MG63 (cell line): ENCODE measurements at regions not wholly inside any gene's neighbourhood (a gene's known extent, or its start where the extent isn't known, plus 50 kb on each side); places are given as distances from the start of the nearest gene placed in this dataset.
"Not testable (repeated sequence)": the region's sequence is repeated elsewhere in the genome, so short reads cannot be mapped to it uniquely, and the experiment has no call there.

Source experiments
- DNase-seq: peaks from one replicate; pipeline ENCODE4 v3.0.0-alpha.2; 2020
- H3K27me3 ChIP-seq: fragments of 250-450 bp; sonication (Bioruptor Pico); 2 replicates; pipeline ENCODE4 v1.5.1; 2020; ENCODE audit warnings: mild to moderate bottlenecking, moderate library complexity
- H3K36me3 ChIP-seq: fragments of 250-450 bp; sonication (Bioruptor Pico); 2 replicates; pipeline ENCODE4 v1.5.1; 2020; ENCODE audit warnings: mild to moderate bottlenecking, moderate library complexity
- H3K4me3 ChIP-seq: fragments of 250-450 bp; sonication (Bioruptor Pico); 2 replicates; pipeline ENCODE4 v1.5.1; 2020; ENCODE audit warnings: mild to moderate bottlenecking, moderate library complexity
- H3K9me3 ChIP-seq: fragments of 250-450 bp; sonication (Bioruptor Pico); 2 replicates; pipeline ENCODE4 v1.5.1; 2020; ENCODE audit warnings: mild to moderate bottlenecking, moderate library complexity

GRCh38 chr3:3902161-3902560, 102.9 kb downstream of the LRRN1 start:
- DNase-seq: no peak
- no peaks in the 10 kb centered on the region for H3K27me3 ChIP-seq
- no peak overlapping the region for H3K4me3 ChIP-seq
- H3K9me3 ChIP-seq: no peaks in the 10 kb centered on the region
- H3K36me3 ChIP-seq: no peaks in the 10 kb centered on the region

GRCh38 chr3:3906171-3906570, 106.9 kb downstream of the LRRN1 start:
- H3K4me3 ChIP-seq: no peak overlapping the region
- DNase-seq: no peak
- no peaks in the 10 kb centered on the region for H3K36me3 ChIP-seq
- H3K9me3 ChIP-seq: no peaks in the 10 kb centered on the region
- H3K27me3 ChIP-seq: no peaks in the 10 kb centered on the region

- no peaks in the 10 kb centered on the region for H3K27me3 ChIP-seq
- no peaks in the 10 kb centered on the region for H3K36me3 ChIP-seq
- H3K9me3 ChIP-seq: no peaks in the 10 kb centered on the region
- H3K4me3 ChIP-seq: no peak overlapping the region
- no peak for DNase-seq
Observed at GRCh38 chr3:3907023-3907422, 107.8 kb downstream of the LRRN1 start.

DNA sequence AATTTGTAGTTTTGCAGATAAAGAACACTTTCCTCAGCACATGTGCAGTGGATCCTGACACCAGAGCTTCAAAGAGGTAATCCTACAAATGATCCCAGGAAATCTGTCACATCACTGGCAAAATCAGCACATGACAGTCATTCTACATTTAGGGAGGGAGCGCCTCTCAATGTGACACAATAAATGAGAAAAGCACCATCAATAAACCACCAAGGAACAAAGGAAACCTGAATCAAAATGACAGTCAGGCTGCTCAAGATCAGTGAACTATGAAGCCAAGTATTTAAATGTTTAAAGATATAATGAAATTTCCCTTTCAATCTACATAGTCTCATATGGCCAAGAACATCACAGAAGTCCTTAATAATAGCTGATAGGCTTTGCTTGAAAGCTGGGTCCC, 119.5 kb downstream of the LRRN1 start:
- no peak for DNase-seq
- H3K36me3 ChIP-seq: no peaks in the 10 kb centered on the region
- H3K9me3 ChIP-seq: no peaks in the 10 kb centered on the region
- no peak overlapping the region for H3K4me3 ChIP-seq
- no peaks in the 10 kb centered on the region for H3K27me3 ChIP-seq

DNA sequence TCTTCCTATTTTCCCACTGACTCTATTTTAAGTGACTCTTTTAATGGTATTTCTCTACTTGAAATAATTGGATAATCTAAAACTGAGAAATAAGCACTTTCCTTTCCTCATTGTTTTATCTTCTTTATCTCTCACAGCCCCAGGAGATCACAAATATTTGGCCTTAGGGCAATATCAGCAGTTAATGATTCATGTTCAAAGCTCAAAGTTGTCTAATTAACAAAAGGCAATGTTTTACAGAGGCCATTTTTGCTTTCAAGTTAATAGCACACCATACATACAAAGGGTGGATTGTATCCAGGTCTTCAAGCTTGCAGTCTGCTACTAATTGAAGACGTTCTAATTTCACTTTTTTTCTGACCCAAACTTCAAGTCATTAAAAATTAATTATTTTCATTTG, 120.1 kb downstream of the LRRN1 start:
- H3K27me3 ChIP-seq: no peaks in the 10 kb centered on the region
- no peak for DNase-seq
- H3K4me3 ChIP-seq: no peak overlapping the region
- no peaks in the 10 kb centered on the region for H3K36me3 ChIP-seq
- H3K9me3 ChIP-seq: no peaks in the 10 kb centered on the region

GRCh38 chr3:3923619-3924018, 124.4 kb downstream of the LRRN1 start:
- H3K4me3 ChIP-seq: no peak overlapping the region
- no peak for DNase-seq
- H3K9me3 ChIP-seq: no peaks in the 10 kb centered on the region
- H3K27me3 ChIP-seq: no peaks in the 10 kb centered on the region
- H3K36me3 ChIP-seq: no peaks in the 10 kb centered on the region

DNA sequence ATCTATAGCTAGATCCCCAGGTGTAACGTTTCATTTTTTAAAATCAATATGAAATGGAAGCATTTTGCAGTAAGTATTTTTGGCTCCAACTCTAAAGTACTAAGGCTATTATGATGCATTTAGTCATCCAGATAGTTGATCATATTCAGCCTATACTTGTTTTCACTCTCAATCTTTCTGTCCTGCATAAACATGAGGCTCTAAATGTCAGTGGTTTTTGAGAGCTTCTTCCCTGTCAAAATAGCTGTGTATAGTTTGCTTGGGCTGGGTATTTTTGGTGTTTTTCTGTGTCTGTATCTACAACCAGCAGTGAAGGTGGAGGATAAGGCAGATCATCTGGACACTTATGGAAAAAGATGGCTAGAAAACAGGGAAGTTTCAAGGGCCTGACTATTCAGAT, 128.0 kb downstream of the LRRN1 start:
- no peaks in the 10 kb centered on the region for H3K27me3 ChIP-seq
- no peak overlapping the region for H3K4me3 ChIP-seq
- no peaks in the 10 kb centered on the region for H3K9me3 ChIP-seq
- no peaks in the 10 kb centered on the region for H3K36me3 ChIP-seq
- DNase-seq: no peak

- Histone ChIP-seq H3K27me3 (no peaks in the 10 kb centered on the region), H3K36me3 (no peaks in the 10 kb centered on the region), H3K9me3 (no peaks in the 10 kb centered on the region), H3K4me3 (no peak overlapping the region)
- DNase-seq: no peak
Observed at GRCh38 chr3:3927965-3928364, 128.7 kb downstream of the LRRN1 start.

GRCh38 chr3:3941380-3941779, 142.1 kb downstream of the LRRN1 start:
- not testable (repeated sequence) for H3K9me3 ChIP-seq, H3K36me3 ChIP-seq, H3K4me3 ChIP-seq, H3K27me3 ChIP-seq, DNase-seq

GRCh38 chr3:3951071-3951470, 151.8 kb downstream of the LRRN1 start:
- H3K27me3 ChIP-seq: no peaks in the 10 kb centered on the region
- DNase-seq: no peak
- H3K36me3 ChIP-seq: no peaks in the 10 kb centered on the region
- no peak overlapping the region for H3K4me3 ChIP-seq
- no peaks in the 10 kb centered on the region for H3K9me3 ChIP-seq

DNA sequence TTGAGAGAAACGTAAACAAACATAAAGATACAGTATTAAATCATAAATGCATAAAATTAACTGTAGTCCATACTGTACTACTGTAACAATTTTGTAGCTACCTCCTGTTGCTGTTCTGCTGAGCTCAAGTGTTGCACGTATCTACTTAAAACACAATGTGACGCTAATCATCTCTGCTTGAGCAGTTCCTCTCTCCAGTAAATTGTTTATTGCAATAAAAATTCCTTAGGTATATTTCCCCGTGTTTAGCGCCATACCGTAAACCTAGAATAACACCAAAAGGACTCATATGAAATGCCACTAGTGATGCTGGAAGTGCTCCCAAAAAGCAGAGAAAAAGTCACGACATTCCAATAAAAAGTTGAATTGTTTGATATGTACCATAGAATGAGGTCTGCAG, 152.3 kb downstream of the LRRN1 start:
- no peak for DNase-seq
- Histone ChIP-seq H3K27me3 (no peaks in the 10 kb centered on the region), H3K36me3 (no peaks in the 10 kb centered on the region), H3K9me3 (no peaks in the 10 kb centered on the region), H3K4me3 (no peak overlapping the region)

GRCh38 chr3:3962867-3963266, 163.6 kb downstream of the LRRN1 start:
- not testable (repeated sequence) for H3K27me3 ChIP-seq, DNase-seq, H3K4me3 ChIP-seq, H3K9me3 ChIP-seq, H3K36me3 ChIP-seq

GRCh38 chr3:3984053-3984452, 184.8 kb downstream of the LRRN1 start:
- no peak overlapping the region for H3K4me3 ChIP-seq
- H3K9me3 ChIP-seq: no peaks in the 10 kb centered on the region
- no peaks in the 10 kb centered on the region for H3K27me3 ChIP-seq
- no peak for DNase-seq
- no peaks in the 10 kb centered on the region for H3K36me3 ChIP-seq

DNA sequence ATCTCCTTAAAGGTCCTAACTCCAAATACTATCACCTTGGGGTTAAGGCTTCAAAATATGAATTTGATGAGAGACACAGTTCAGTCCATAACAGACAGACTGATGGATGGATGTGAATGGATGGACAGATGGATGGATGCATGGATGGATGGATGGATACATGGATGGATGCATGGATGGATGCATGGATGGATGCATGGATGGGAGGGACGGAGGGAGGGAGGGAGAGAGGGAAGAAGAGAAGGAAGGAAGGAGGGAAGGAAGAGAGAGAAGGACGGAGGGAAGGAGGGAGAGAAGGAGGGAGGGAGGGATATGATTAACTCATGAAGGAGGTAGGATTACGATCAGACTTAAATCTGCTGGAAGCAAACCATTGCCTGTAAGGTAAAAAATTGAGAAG, 192.4 kb downstream of the LRRN1 start:
- Histone ChIP-seq H3K4me3 (no peak overlapping the region), H3K9me3 (no peaks in the 10 kb centered on the region), H3K36me3 (no peaks in the 10 kb centered on the region), H3K27me3 (no peaks in the 10 kb centered on the region)
- DNase-seq: no peak

DNA sequence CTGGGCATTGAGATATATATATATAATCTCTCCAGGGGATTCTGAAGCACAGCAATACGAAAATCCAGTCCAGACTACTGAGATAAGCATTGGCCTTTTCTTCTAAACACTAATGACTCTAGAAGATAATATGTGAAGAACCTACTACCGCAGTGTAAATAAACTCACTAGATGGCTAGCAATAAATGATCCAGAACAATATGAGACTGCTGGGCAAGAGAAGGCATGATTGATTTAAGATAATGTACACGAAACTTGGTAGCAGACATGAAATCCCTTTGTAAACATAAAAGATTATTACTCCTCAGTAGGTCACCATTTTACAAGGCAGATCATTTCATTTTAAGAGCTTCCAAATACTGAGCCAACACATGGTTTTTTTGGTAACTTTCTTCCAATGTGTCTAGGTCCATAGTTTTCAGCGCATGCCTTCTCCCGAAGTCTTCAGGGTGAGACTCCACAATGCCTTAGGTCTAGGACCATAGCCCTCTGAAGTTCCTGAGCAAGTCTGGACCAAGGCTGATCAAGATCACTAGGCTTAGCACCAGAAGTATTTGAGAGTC, 193.2 kb downstream of the LRRN1 start:
- Histone ChIP-seq H3K9me3 (no peaks in the 10 kb centered on the region), H3K4me3 (no peak overlapping the region), H3K36me3 (no peaks in the 10 kb centered on the region), H3K27me3 (no peaks in the 10 kb centered on the region)
- no peak for DNase-seq

- Histone ChIP-seq H3K4me3 (no peak overlapping the region), H3K36me3 (no peaks in the 10 kb centered on the region), H3K9me3 (no peaks in the 10 kb centered on the region), H3K27me3 (no peaks in the 10 kb centered on the region)
- peak; percentile 1 for DNase-seq
Observed at GRCh38 chr3:3998140-3998922, 199.1 kb downstream of the LRRN1 start.

- not testable (repeated sequence) for H3K4me3 ChIP-seq, H3K36me3 ChIP-seq, DNase-seq, H3K27me3 ChIP-seq, H3K9me3 ChIP-seq
Observed at GRCh38 chr3:3999340-3999739, 200.1 kb downstream of the LRRN1 start.

- DNase-seq: no peak
- Histone ChIP-seq H3K27me3 (no peaks in the 10 kb centered on the region), H3K36me3 (no peaks in the 10 kb centered on the region)
Observed at GRCh38 chr3:4001976-4002375, 202.7 kb downstream of the LRRN1 start.

More at GRCh38 chr3:4001976-4002375, 202.7 kb downstream of the LRRN1 start:
- Histone ChIP-seq H3K9me3 (no peaks in the 10 kb centered on the region), H3K4me3 (no peak overlapping the region)
